ENCODE measurements at regions not wholly inside any gene's neighbourhood (a gene's known extent, or its start where the extent isn't known, plus 50 kb on each side); places are given as distances from the start of the nearest gene placed in this dataset.
"Not testable (repeated sequence)": the region's sequence is repeated elsewhere in the genome, so short reads cannot be mapped to it uniquely, and the experiment has no call there.

GRCh38 chrX:94341730-94342129, 667.7 kb downstream of the FAM133A start:
- not testable (repeated sequence) for DNase-seq

- DNase-seq: no peak
These were observed 687.2 kb downstream of the FAM133A start for GRCh38 chrX:94361241-94361640.

GRCh38 chrX:94365736-94366135, 691.7 kb downstream of the FAM133A start:
- DNase-seq: no peak

- DNase-seq: no peak
These were observed 692.6 kb downstream of the FAM133A start for GRCh38 chrX:94366616-94367015.

GRCh38 chrX:94389044-94389443, 715.0 kb downstream of the FAM133A start:
- no peak for DNase-seq

- no peak for DNase-seq
These were observed 726.5 kb downstream of the FAM133A start for GRCh38 chrX:94400488-94400887.

GRCh38 chrX:94401426-94401825, 727.4 kb downstream of the FAM133A start:
- no peak for DNase-seq

- DNase-seq: no peak
These were observed 740.7 kb downstream of the FAM133A start for GRCh38 chrX:94414746-94415145.

- no peak for DNase-seq
These were observed 744.1 kb downstream of the FAM133A start for GRCh38 chrX:94418065-94418464.

GRCh38 chrX:94424456-94424855, 750.5 kb downstream of the FAM133A start:
- no peak for DNase-seq

GRCh38 chrX:94430091-94430490, 756.1 kb downstream of the FAM133A start:
- no peak for DNase-seq

- no peak for DNase-seq
These were observed 761.8 kb downstream of the FAM133A start for GRCh38 chrX:94435799-94436198.

- DNase-seq: no peak
These were observed 780.2 kb downstream of the FAM133A start for GRCh38 chrX:94454159-94454558.

GRCh38 chrX:94454606-94455005, 780.6 kb downstream of the FAM133A start:
- no peak for DNase-seq

- no peak for DNase-seq
These were observed 781.8 kb downstream of the FAM133A start for GRCh38 chrX:94455782-94456181.

- DNase-seq: no peak
These were observed 818.5 kb downstream of the FAM133A start for GRCh38 chrX:94492541-94492940.

- no peak for DNase-seq
These were observed 819.4 kb downstream of the FAM133A start for GRCh38 chrX:94493405-94493804.

- DNase-seq: no peak
These were observed 837.6 kb downstream of the FAM133A start for GRCh38 chrX:94511564-94511963.

GRCh38 chrX:94515009-94515408, 841.0 kb downstream of the FAM133A start:
- DNase-seq: no peak

- DNase-seq: no peak
These were observed 850.9 kb downstream of the FAM133A start for GRCh38 chrX:94524867-94525266.

- DNase-seq: no peak
These were observed 871.7 kb downstream of the FAM133A start for GRCh38 chrX:94545722-94546121.

GRCh38 chrX:94551831-94552230, 877.8 kb downstream of the FAM133A start:
- DNase-seq: no peak

GRCh38 chrX:94560930-94561329, 886.9 kb downstream of the FAM133A start:
- no peak for DNase-seq

GRCh38 chrX:94576367-94577004, 902.5 kb downstream of the FAM133A start:
- DNase-seq: no peak

GRCh38 chrX:94600077-94600476, 926.1 kb downstream of the FAM133A start:
- peak; percentile 0 for DNase-seq
